ENCODE measurements at regions not wholly inside any gene's neighbourhood (a gene's known extent, or its start where the extent isn't known, plus 50 kb on each side); places are given as distances from the start of the nearest gene placed in this dataset.

- no peak for TF ChIP-seq EZH2 (IDR thresholded peaks at IDR 0.05; ENCODE audit: borderline replicate concordance, insufficient read depth, low read depth, low read length, poor library complexity, severe bottlenecking)
- no peak for TF ChIP-seq CTCF (IDR thresholded peaks at IDR 0.05)
- 91% methylated on average over 18 of the region's 19 CpGs for WGBS (ENCODE audit: insufficient coverage)
- Histone ChIP-seq H3K9me3 (ENCODE audit: control extremely low read depth in 1 of 3, control insufficient read depth in 2 of 3, insufficient read depth in 1 of 3, low read length in 2 of 3) (peaks cover 0 to 13% (median 7%) of the 10 kb centered on the region in 3 donors), H2AFZ (ENCODE audit: insufficient read depth, low read depth, low read length, poor library complexity, severe bottlenecking) (no peak overlapping the region), H3K27me3 (replicated peaks in 1 of 4; ENCODE audit: control extremely low read depth in 1 of 4, control insufficient read depth in 3 of 4, insufficient read depth in 4 of 4, low read length in 3 of 4) (peaks cover 0 to 4% (median 0%) of the 10 kb centered on the region in 4 experiments), H4K20me1 (ENCODE audit: control insufficient read depth, insufficient read depth, low read length, poor library complexity, severe bottlenecking) (no peaks in the 10 kb centered on the region), H3K4me1 (ENCODE audit: control insufficient read depth in 2 of 2, insufficient read depth in 2 of 2, low read length in 2 of 2) (no peaks in the 10 kb centered on the region), H3K4me3 (ENCODE audit: control extremely low read depth in 1 of 5, extremely low read depth in 1 of 5, insufficient read depth in 1 of 5, low read depth in 2 of 5, low read length in 4 of 5) (no peak overlapping the region), H3K9ac (ENCODE audit: low read length) (no peak overlapping the region), H3K27ac (ENCODE audit: low read length in 2 of 2) (no peak overlapping the region), H3K79me2 (ENCODE audit: control insufficient read depth, insufficient read depth, low read length) (no peaks in the 10 kb centered on the region), H3K36me3 (replicated peaks in 1 of 2; ENCODE audit: control extremely low read depth in 1 of 2, control insufficient read depth in 1 of 2, extremely low read depth in 1 of 2, insufficient read depth in 2 of 2, low read length in 1 of 2) (no peaks in the 10 kb centered on the region), H3K4me2 (replicated peaks; ENCODE audit: low read depth, low read length, poor library complexity, severe bottlenecking) (no peak overlapping the region)
- H3K27me3 Mint-ChIP-seq, result peaks cover 29% of the 10 kb centered on the region
- ChIA-PET POLR2A (no interaction called here), CTCF (no interaction called here)
- intact Hi-C loops (cut with micrococcal nuclease), result no loop called here
- no peaks in the 10 kb centered on the region for H3K4me1 Mint-ChIP-seq
- H3K27ac Mint-ChIP-seq, result no peak overlapping the region
- H3K4me3 Mint-ChIP-seq, result no peak overlapping the region
- peaks cover 3% of the 10 kb centered on the region for H3K9me3 Mint-ChIP-seq (ENCODE audit: insufficient read depth)
- no peak for DNase-seq
- ATAC-seq (ENCODE audit: low read depth), result no peak
Observed at GRCh38 chr12:124224535-124225110, 70.3 kb upstream of the RFLNA start.

GRCh38 chr12:124225730-124226129 lies 69.2 kb upstream of the RFLNA start:
- H3K27ac Mint-ChIP-seq, result no peak overlapping the region
- H3K9me3 Mint-ChIP-seq (ENCODE audit: insufficient read depth), result no peaks in the 10 kb centered on the region
- POLR2A ChIA-PET, result no interaction called here
- H3K9ac ChIP-seq (ENCODE audit: low read length), result no peak overlapping the region
- no peaks in the 10 kb centered on the region for H4K20me1 ChIP-seq (ENCODE audit: control insufficient read depth, insufficient read depth, low read length, poor library complexity, severe bottlenecking)
- peaks cover 0 to 5% (median 0%) of the 10 kb centered on the region in 3 donors for H3K9me3 ChIP-seq (ENCODE audit: control extremely low read depth in 1 of 3, control insufficient read depth in 2 of 3, insufficient read depth in 1 of 3, low read length in 2 of 3)
- H3K4me1 Mint-ChIP-seq, result no peaks in the 10 kb centered on the region
- CTCF ChIA-PET, result no interaction called here
- no peaks in the 10 kb centered on the region for H3K4me1 ChIP-seq (ENCODE audit: control insufficient read depth in 2 of 2, insufficient read depth in 2 of 2, low read length in 2 of 2)
- H3K79me2 ChIP-seq (ENCODE audit: control insufficient read depth, insufficient read depth, low read length), result no peaks in the 10 kb centered on the region
- intact Hi-C loops (cut with micrococcal nuclease), result no loop called here
- TF ChIP-seq CTCF (IDR thresholded peaks at IDR 0.05) (no peak), EZH2 (IDR thresholded peaks at IDR 0.05; ENCODE audit: borderline replicate concordance, insufficient read depth, low read depth, low read length, poor library complexity, severe bottlenecking) (no peak)
- no peak overlapping the region for H3K27ac ChIP-seq (ENCODE audit: low read length in 2 of 2)
- no peak for ATAC-seq (ENCODE audit: low read depth)
- WGBS (ENCODE audit: insufficient coverage), result no CpG with 5 or more reads among the region's 4 CpGs
- no peaks in the 10 kb centered on the region for H3K36me3 ChIP-seq (replicated peaks in 1 of 2; ENCODE audit: control extremely low read depth in 1 of 2, control insufficient read depth in 1 of 2, extremely low read depth in 1 of 2, insufficient read depth in 2 of 2, low read length in 1 of 2)
- H3K4me3 Mint-ChIP-seq, result no peak overlapping the region
- no peak overlapping the region for H3K4me3 ChIP-seq (ENCODE audit: control extremely low read depth in 1 of 5, extremely low read depth in 1 of 5, insufficient read depth in 1 of 5, low read depth in 2 of 5, low read length in 4 of 5)
- no peak overlapping the region for H3K4me2 ChIP-seq (replicated peaks; ENCODE audit: low read depth, low read length, poor library complexity, severe bottlenecking)
- DNase-seq, result no peak
- H3K27me3 ChIP-seq (replicated peaks in 1 of 4; ENCODE audit: control extremely low read depth in 1 of 4, control insufficient read depth in 3 of 4, insufficient read depth in 4 of 4, low read length in 3 of 4), result peaks cover 0 to 3% (median 0%) of the 10 kb centered on the region in 4 experiments
- H3K27me3 Mint-ChIP-seq, result peaks cover 22% of the 10 kb centered on the region
- no peak overlapping the region for H2AFZ ChIP-seq (ENCODE audit: insufficient read depth, low read depth, low read length, poor library complexity, severe bottlenecking)

Data from B cell (primary cell).